GM12891 (cell line): ENCODE measurements at regions not wholly inside any gene's neighbourhood (a gene's known extent, or its start where the extent isn't known, plus 50 kb on each side); places are given as distances from the start of the nearest gene placed in this dataset.
A peak's percentile ranks its signal among the peaks of the same experiment; 100 is the strongest.
"Not testable (repeated sequence)": the region's sequence is repeated elsewhere in the genome, so short reads cannot be mapped to it uniquely, and the experiment has no call there.

ENCODE experiments used
- DNase-seq: peaks from one replicate; pipeline ENCODE4 v3.0.0; 2011; ENCODE audit warnings: low spot score; ENCODE audit not compliant: insufficient read length
- FAIRE-seq: peaks from 2 replicates; lab custom pipeline; 2011; peaks lifted over from hg19 to GRCh38; lab: Jason Lieb, UNC
- PAX5 ChIP-seq: IDR thresholded peaks from 2 replicates; pipeline ENCODE4 v1.6.1; 2011; ENCODE audit warnings: low read length, moderate library complexity, mild to moderate bottlenecking; ENCODE audit not compliant: insufficient read depth, severe bottlenecking
- POLR2A ChIP-seq: IDR thresholded peaks from 2 replicates; pipeline ENCODE4 v1.6.1; 2011; ENCODE audit warnings: low read depth, low read length, control low read depth
- POLR2AphosphoS5 ChIP-seq: IDR thresholded peaks from 2 replicates; pipeline ENCODE4 v1.6.1; 2011; ENCODE audit warnings: low read depth, low read length, control low read depth
- POU2F2 ChIP-seq: IDR thresholded peaks from 2 replicates; pipeline ENCODE4 v1.6.1; 2011; ENCODE audit warnings: low read depth, mild to moderate bottlenecking, control low read depth, low read length, moderate library complexity
- SPI1 ChIP-seq: IDR thresholded peaks from 2 replicates; pipeline ENCODE4 v1.6.1; 2011; ENCODE audit warnings: low read depth, low read length, control low read depth
- TAF1 ChIP-seq: IDR thresholded peaks from 2 replicates; pipeline ENCODE4 v1.6.1; 2011; ENCODE audit warnings: low read depth, low read length, control low read depth

DNA sequence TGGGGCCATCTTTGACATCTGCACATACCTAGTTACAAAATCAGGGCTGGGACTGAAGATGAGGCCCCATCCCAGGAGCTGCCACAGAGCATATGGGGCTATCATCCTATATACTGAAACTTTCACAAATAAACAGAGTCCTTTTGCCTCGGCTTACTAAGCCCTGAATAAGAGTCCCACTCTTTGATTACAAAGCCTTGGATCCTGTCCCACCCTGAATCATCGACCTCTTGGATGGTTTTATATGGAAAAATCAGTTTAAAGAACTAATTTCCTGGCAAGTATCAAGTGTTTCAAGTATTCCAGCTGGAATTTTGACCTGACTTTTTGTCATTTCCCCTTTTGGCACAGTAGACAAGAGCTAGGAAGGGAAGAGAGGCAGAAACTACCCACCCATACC is 331.3 kb upstream of the FRG2C start:
- no peak for TF ChIP-seq POU2F2
- TF ChIP-seq POLR2AphosphoS5: no peak
- no peak for TF ChIP-seq POLR2A
- TF ChIP-seq TAF1: no peak
- no peak for TF ChIP-seq PAX5
- TF ChIP-seq SPI1: no peak
- no peak for DNase-seq
- FAIRE-seq: no peak

DNA sequence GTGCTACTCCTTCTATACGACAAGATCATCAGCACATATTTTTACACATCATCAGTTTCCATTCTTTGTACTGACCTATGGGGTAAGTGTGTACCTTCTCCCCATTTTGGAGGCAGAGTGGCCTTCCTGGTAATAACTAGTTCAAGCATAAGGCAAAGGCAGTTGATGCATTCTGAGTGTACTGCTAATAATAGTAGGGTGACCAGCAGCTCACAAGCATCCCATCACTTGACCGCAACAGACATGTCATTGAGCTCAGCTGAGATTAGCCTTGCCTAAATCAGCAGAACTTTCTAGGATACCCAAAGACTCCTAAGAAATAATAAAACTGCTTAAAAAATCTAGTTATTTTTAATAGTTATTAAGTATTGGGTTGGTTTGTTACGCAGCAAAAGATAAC is 329.8 kb upstream of the FRG2C start:
- TF ChIP-seq SPI1 (no peak), TAF1 (no peak), PAX5 (no peak), POU2F2 (no peak), POLR2A (no peak), POLR2AphosphoS5 (no peak)
- FAIRE-seq (no peak), DNase-seq (no peak)

DNA sequence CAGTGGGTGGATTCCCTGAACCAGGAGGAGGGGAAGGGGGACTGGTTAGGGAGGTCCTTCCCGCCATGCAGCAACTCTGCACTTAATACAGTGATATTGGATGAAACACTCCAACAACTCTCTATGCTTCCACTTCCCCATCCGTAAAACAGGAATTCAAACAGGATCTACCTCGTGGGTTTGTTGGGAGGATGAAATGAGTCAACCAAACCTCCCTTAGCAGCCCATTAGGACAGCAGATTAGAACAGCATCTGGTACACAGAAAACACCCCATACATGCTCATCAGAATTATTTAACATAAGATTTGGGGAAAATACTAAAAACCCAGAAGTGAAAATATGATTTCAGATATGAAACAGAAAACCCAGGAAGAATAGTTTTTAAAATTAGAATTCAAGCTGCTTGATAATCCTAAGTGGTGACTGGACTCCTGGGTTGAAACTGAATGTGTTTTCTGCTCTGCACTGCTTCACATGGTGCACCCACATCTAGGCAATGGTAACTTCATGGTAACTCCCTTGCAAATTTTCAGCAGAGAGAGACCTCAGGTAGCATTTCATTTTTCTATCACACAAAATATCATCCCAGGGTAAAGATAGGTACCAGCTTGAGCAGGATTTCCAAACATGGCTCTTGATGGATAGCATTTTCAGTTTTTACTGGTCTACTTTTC is 326.8 kb upstream of the FRG2C start:
- no peak for TF ChIP-seq POLR2A
- TF ChIP-seq POLR2AphosphoS5: no peak
- TF ChIP-seq POU2F2: no peak
- TF ChIP-seq TAF1: no peak
- TF ChIP-seq PAX5: no peak
- peak; percentile 26; the same call in 1 of the 2 replicates for TF ChIP-seq SPI1
- no peak for DNase-seq
- FAIRE-seq: no peak

DNA sequence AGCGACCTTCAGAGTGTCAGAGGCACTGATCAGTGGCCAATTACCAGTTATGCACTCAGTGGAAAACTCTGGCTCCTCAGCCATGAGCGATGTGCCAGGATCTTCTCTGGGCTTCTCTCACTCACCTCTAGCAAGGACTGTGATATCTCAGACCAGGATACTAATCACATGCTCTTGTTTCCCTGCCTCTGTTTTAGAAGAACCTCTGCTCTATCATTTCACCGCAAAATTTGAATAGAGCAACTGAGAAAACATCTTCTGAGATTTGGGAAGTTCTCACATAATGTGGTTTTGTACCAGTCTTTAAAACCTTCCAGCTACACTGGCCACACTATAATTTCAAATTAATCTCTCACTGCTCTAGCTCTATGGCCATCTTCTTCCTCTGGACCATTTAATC is 325.8 kb upstream of the FRG2C start:
- DNase-seq: no peak
- no peak for FAIRE-seq
- TF ChIP-seq TAF1: no peak
- TF ChIP-seq POLR2AphosphoS5: no peak
- no peak for TF ChIP-seq PAX5
- no peak for TF ChIP-seq POU2F2

DNA sequence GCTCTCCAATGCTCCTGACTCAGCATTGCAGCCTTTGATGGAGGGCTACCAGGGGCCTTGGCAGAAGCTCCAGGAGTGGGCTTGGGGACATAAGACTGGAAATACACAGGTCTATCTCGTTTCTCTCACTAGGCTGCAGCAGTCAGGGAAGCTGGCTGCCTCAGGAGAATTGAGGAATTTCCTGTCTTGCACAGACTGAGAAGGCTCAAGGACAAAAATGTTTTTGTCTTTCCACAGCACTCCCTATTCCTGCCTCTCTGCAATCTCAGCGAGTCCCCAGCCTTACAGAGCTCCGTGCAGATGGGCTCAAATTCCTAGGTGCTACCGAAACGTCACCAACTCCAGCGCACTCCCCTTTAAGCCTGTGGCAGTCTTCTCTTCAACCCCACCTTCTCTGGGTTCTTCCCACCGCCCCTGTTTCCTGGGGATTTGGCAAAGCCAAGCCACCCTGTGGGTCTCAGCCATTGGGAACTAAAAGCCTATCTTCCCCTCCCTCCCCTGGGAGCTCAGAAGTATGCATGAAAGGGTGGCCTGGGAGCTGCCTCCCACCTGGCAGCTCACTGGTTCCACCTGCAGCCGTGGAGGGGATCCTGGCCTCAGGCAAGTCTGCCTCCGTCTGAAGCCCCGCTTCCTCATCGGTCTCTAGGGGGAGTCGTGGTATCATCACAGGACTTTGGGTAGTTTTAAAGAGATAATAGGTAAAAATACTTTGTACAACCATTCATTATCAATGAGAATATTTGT is 322.6 kb upstream of the FRG2C start:
- DNase-seq (no peak), FAIRE-seq (no peak)
- TF ChIP-seq POU2F2 (no peak), PAX5 (no peak), POLR2AphosphoS5 (no peak), POLR2A (no peak), TAF1 (no peak), SPI1 (no peak)

DNA sequence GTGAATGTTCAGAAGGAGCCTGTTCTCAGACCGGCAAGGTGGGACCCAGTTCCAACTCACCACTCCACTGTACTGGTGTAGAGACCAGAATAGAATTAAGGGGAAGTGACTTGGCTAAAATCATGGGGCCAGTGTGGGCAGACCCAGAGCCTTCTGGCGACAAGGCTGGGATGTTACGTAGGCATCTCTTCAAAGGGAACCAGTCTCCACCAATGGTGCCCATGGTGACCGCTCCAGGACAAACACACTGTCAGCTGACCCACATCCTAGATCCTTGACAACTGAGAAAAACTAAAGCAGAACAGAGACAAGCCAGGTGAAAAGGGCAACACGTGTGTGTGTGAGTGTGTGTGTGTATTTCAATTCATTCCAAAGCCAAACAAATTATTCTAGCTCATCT is 321.7 kb upstream of the FRG2C start:
- DNase-seq (no peak), FAIRE-seq (no peak)
- TF ChIP-seq POLR2AphosphoS5: no peak
- no peak for TF ChIP-seq POU2F2
- no peak for TF ChIP-seq TAF1
- TF ChIP-seq POLR2A: no peak
- TF ChIP-seq PAX5: no peak
- TF ChIP-seq SPI1: no peak

DNA sequence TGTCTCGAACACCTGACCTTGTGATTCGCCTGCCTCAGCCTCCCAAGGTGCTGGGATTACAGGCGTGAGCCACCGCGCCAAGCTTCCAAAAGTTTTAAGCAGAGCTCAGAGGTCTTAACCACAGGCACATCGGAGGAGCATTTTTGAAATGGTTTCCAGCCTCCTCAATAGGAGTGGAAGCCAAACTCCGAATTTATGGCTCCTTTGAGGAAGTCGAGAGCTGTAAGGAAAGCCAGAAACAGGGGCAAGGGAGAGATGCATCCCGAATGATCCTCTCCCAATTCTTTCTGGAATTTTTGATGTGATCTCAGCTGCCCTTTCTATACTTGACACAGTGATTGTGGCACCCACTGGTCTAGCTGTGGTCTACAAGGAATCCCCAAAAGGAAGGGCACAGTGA is 313.6 kb upstream of the FRG2C start:
- not testable (repeated sequence) for DNase-seq, FAIRE-seq

DNA sequence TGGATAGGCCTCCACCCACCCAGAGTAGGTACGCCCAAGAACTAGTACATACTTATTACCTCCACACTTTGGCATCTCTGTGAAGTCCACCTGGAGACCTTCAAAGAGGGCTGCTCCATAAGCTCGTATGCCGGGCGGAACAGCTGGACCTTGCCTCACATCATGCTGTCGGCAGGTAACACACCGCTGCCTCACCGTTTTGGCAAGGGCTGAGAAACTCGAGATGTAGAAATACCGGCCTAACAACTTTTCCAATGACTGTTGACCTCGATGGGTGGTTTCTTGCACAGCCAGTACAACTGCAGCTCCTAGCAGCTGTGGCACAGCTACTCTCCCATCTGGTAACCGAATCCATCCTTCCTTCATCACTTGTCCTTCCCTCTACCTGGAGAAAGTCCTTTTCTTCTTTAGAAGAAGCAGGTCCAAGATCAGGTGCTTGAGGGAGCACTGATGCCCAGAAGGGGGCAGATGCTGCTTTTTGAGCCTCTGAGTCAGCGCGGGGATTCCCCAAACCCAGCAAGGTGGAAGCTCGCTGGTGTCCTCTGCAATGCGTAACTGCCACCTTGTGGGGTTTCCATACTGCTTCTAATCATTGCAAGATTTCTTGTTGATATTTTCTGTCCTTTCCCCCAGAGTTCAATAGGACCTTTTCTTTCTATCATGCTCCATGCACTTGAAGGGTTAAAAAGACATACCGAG is 301.9 kb upstream of the FRG2C start:
- not testable (repeated sequence) for DNase-seq, FAIRE-seq

DNA sequence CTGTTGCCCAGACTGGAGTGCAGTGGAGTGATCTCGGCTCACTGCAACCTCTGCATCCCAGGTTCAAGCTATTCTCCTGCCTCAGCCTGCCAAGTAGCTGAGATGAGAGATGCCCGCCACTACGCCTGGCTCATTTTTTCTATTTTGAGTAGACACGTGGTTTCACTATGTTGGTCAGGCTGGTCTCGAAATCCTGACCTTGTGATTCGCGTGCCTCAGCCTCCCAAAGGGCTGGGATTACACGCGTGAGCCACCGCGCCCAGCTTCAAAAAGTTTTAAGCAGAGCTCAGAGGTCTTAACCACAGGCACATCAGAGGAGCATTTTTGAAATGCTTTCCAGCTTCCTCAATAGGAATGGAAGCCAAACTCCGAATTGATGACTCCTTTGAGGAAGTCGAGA is 291.2 kb upstream of the FRG2C start:
- DNase-seq, FAIRE-seq: not testable (repeated sequence)

DNA sequence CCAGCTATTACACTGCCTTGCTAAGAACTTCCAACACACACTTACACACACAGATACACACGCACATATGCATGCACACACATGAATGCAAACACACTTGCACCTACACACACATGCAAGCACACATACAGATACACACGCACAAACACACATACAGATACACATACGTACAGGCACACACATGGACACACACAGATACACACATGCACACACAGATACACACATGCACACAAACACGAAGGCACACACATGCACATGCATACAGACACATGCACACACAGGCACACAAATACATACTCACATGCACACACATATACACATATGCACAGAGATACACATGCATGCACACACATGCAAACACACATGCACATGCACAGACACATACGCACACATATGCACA is 284.3 kb upstream of the FRG2C start:
- DNase-seq, FAIRE-seq: not testable (repeated sequence)

DNA sequence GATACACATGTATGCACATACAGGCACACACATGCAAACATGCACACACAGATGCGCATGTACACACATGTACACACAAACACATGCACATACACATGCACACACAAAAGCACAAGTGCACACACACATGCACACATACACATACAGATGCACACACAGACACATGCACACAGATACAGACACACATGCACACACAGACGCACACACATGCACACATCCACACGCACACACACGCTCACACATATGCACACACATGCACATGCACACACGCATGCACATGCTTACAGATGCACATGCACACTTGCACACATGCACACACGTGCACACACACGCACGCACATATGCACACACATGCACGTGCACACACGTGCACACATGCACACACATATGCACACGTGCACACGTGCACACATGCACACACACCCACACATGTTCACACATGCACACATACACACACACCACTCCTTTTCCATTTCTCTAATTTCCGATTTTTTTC is 283.8 kb upstream of the FRG2C start:
- peak; percentile 31 for FAIRE-seq
- DNase-seq: no peak
- TF ChIP-seq POLR2AphosphoS5: no peak
- no peak for TF ChIP-seq POU2F2
- no peak for TF ChIP-seq TAF1
- TF ChIP-seq POLR2A: no peak

DNA sequence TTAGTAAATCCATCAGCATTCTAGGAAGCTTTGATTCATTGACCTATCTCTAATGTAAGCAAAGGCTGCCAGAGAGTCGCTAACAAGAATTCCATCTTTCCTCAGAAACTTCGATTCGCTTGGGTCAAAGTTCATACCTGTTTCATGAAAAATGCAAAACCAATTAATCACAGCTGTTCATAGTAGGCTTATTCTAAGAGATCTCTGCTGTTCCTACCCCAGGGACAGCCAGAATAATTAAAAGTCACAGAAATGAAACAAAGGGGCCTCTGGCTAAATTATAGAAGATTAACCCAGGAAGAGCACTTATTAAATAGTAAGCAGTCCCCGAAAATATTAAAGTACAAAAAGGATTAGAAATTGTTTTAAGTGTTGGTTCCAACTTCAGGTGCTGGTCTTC is 280.1 kb upstream of the FRG2C start:
- DNase-seq, FAIRE-seq: not testable (repeated sequence)

DNA sequence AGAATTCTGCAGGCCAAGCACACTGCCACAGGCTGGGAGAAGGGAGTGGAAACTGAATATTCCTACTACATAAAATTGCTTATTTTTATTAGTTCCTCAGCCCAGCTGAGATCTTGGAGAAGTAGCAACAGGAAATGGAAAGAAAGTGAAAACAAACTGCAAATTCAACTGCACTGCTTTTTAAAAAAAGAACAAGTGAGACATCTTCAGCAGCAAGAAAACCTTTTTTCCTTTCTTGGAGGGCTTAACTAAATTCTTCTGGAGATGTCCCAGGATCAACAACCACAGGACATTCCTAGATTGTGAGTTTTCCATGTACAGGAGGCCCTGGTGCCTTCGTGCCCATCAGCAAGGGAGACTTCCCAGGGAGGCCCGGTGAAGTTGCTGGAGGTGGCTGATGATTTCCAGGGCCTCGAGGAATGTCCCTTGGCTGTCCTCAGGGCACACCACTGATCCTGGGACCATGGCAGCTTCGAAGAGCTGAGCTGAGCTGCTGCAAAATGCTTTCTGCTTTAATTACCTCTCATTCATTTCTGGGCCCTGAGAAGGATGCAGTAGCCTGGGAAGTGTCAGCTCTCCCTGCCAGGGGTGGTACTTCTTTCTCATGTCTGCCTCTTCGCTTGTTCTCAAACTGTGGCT is 275.5 kb upstream of the FRG2C start:
- not testable (repeated sequence) for DNase-seq, FAIRE-seq

DNA sequence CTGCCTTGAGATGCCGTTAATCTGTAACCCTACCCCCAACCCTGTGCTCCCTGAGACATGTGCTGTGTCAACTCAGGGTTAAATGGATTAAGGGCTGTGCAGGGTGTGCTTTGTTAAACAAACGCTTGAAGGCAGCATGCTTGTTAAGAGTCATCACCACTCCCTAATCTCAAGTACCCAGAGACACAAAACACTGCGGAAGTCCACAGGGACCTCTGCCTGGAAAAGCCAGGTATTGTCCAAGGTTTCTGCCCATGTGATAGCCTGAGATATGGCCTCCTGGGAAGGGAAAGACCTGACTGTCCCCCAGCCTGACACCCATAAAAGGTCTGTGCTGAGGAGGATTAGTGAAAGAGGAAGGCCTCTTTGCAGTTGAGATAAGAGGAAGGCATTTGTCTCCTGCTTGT is 270.8 kb upstream of the FRG2C start:
- not testable (repeated sequence) for FAIRE-seq, DNase-seq

DNA sequence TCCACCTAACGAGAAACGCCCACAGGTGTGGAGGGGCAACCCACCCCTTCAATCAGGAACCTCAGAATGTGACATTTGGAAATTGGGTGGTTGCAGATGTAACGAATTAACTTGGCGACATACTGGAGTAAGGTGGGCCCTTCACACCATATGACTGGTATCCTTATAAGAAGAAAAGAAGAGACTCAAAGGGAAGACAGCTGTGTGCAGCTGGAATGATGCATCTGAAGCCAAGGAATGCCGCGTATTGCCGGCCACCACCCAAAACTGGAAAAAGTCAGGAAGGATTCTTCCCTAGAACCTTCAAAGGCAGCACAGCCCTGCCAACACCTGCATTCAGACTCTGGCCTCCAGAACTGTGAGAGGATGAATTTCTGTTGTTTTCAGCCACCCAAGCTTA is 270.0 kb upstream of the FRG2C start:
- FAIRE-seq, DNase-seq: not testable (repeated sequence)
